Left forelimb (tissue), 1 donor: ENCODE measurements at regions not wholly inside any gene's neighbourhood (a gene's known extent, or its start where the extent isn't known, plus 50 kb on each side); places are given as distances from the start of the nearest gene placed in this dataset.
"Not testable (repeated sequence)": the region's sequence is repeated elsewhere in the genome, so short reads cannot be mapped to it uniquely, and the experiment has no call there.

Source experiments
- DNase-seq: peaks from one replicate; pipeline ENCODE4 v3.0.0-alpha.2; 2018; ENCODE audit warnings: low spot score

DNA sequence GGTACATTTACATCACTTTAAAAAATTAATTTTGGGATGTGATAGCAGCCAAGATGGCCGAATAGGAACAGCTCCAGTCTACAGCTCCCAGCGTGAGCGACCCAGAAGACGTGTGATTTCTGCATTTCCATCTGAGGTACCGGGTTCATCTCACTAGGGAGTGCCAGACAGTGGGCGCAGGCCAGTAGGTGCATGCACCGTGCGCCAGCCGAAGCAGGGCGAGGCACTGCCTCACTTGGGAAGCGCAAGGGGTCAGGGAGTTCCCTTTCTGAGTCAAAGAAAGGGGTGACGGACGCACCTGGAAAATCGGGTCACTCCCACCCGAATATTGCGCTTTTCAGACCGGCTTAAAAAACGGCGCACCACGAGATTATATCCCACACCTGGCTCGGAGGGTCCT, 233.2 kb downstream of the PLOD2 start:
- not testable (repeated sequence) for DNase-seq

DNA sequence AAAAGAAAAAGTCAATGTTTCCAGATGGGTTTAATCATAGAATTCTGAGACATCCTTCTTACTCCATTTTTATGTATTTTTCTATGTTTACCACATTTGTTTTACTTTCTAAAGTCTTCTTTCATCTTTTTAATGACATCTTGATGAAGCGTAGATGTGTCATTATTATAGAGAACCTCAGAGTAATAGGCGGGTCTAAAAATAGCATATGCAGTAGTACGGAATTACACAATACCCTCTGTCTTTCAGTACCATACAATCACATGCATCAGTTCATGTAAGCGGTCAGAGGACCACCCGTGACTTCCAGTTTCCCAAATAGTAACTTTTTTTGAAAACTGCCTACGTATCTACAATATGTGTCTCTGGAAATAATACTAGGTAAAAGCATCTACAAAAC, 224.0 kb downstream of the PLOD2 start:
- no peak for DNase-seq

DNA sequence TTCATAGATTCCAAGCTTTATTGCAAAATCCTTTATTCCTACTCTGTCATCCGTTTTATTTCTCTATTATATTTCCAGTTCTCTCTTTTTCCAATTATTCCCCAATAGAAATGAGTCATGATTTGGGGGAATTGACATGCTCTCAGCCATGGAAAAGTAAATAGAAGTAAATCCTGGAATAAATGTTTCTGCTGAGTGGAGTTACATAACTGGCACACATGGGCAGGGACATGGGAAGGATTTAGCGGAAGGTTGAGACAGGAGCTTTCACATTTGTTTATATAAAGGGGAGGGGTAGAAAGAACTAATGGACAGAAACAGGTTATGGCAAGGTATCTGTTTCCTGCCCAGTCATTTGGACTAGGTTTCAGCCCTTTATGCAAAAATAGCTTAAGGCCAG, 221.6 kb downstream of the PLOD2 start:
- no peak for DNase-seq

DNA sequence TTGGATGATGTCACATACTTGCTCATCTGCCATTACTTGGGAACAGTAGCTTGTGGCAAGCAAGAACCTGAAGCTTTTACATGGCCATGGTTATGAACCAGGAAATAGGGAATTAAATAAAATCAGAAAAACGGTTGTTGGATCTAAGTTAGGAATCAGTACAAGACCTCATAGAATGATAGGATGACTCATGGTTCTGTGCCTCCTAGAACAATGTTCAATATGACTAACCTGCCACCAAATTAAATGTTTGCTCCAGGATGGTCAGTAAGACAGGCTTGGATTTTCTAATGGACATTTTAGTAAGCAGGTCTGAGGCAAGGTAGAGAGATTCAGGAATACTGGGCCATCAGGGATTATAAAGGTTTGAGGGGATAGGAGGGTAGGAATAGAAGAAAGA, 218.9 kb downstream of the PLOD2 start:
- no peak for DNase-seq

DNA sequence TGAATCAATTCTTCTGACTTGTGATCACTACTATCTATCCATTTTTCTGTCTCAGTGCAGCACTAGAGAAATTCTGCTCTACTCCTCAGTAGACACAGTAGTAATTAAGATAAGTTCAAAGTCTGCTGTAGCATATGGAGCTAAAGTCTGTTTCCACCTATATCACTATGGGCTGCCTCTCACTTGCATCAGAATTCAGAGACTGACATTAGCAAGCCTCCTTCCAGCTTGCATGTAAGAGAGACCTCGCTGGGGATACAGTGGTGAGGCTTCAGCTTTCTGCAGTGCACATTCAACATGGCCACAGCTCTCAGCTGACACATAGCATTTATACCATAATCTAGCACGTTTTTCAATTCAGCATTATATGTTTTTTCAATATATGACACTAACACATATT, 217.0 kb downstream of the PLOD2 start:
- DNase-seq, result no peak

GRCh38 chr3:145951441-145951840, 209.5 kb downstream of the PLOD2 start:
- DNase-seq, result no peak

DNA sequence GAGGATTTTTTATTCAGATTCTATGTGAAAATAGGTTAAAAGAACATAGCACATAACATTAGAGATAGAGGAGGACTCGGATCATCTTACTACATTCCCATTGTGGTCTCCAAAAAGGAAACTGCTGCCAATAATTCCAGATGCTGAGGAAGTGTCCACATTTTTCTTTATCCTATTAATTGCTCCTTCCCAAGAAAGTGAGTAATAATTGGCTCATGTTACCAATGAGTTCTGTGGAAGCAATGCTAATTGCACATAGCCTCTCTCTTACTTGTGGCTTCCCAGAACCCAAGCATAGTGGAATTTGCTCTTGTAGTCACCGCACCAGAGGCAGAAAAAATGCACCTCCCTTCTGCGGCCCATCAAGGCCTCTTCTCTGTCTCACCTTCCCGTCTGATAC, 208.4 kb downstream of the PLOD2 start:
- no peak for DNase-seq

DNA sequence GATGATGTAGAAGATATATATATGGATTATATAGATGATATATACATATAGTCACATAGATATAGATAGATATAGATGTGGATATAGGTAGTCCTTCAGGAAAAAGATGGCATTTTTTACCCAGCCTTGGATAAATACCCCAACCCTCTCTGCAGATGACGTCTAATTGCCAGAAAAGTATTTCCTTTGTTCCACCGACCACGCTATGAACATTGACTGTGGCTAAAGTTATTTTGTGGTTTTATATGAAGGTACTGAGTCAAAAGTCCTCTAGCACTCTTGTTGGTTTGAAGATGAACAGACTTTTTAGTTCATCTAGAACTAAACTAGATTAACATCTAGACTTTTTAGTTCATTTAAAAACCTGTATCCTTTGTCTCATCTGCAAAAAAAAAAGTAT, 207.7 kb downstream of the PLOD2 start:
- no peak for DNase-seq

- DNase-seq, result no peak
These were observed 201.4 kb downstream of the PLOD2 start for GRCh38 chr3:145959457-145960088.

DNA sequence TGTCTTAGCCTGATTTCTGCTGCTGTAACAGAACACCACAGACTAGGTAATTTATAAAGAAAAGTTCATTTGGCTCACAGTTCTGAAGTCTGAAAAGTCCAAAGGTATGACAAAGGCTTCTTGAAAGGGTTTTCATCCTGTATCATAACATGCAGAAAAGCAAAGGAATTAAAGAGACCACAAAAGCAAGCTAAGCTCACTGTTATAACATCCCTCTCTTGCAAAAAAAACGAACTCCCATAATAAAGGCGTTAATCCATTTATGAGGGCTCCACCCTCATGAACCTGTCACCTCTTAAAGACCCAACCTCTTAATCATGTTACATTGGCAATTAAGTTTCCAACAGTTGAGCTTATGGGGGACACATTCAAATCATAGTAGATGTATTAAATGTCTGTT, 197.9 kb downstream of the PLOD2 start:
- DNase-seq, result no peak

- DNase-seq, result no peak
These were observed 193.9 kb downstream of the PLOD2 start for GRCh38 chr3:145967043-145967442.

DNA sequence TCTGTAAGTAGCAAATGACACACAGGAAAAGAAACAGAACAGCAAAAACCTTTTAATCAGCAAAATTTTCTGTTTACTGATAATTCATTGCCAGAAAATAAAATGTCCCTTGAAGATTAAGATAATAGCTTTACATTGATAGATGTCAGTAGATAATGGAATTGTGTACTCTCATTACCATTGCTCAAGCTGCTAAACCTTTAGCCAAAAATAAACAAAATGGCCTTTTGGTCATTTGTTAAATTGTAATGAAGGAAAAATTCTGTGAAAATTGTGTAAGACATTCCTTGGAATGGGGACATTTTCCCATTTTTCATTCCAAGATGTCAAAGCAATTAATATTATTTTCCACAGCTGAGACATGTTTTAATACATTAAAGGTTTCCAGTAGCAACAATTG, 189.8 kb downstream of the PLOD2 start:
- DNase-seq, result no peak

DNA sequence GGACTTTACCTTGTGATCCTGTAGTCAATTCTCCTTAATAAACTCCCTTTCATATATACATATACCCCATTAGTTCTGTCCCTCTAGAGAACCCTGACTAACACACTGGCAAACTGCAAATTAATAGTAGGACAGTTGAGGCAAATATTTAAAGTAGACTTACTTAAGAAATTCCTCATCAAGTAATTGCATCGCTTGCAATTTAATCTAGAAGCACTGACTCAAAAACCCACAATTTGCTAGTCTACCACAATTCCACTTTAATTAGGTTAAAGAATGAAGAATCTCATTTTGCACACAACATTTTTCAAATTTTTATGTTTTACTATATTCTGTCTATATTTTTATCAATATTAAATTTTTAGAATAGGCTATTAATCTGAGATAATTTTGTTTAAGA, 188.1 kb downstream of the PLOD2 start:
- no peak for DNase-seq

DNA sequence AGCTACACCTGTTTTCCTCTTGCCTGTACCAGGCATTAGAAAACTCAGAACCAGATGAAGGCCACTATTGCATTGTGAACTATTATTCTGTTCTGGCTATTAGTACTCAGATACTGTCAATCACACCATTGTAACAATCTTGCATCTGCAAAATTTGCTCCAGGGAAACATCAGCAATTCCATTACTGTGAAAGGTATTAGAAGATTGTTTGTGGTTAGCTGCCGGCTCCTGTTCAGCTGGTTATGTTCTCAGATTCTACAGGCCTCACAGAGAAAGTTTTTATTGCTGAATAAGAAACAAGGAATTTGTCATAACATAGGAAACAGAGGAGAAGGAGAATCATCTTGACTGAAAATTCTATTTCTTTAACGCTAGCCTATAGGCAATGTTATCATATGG, 179.9 kb downstream of the PLOD2 start:
- no peak for DNase-seq

GRCh38 chr3:145983101-145983500, 177.9 kb downstream of the PLOD2 start:
- DNase-seq, result no peak
